H9 (cell line): ENCODE measurements at regions not wholly inside any gene's neighbourhood (a gene's known extent, or its start where the extent isn't known, plus 50 kb on each side); places are given as distances from the start of the nearest gene placed in this dataset.

Source experiments
- DNase-seq: peaks from one replicate; pipeline ENCODE4 v3.0.0-alpha.2; 2017
- H2AFZ ChIP-seq: one replicate; pipeline ENCODE4 v1.6.1; 2013; ENCODE audit warnings: mild to moderate bottlenecking, low read length, control low read depth, moderate library complexity
- H2AK5ac ChIP-seq: 2 replicates; pipeline ENCODE4 v1.6.1; 2013; ENCODE audit warnings: low read length, control low read depth, mixed read lengths; ENCODE audit not compliant: insufficient read length
- H2BK120ac ChIP-seq: one replicate; pipeline ENCODE4 v1.6.1; 2013; ENCODE audit warnings: low read depth, mild to moderate bottlenecking, low read length, control low read depth, inconsistent platforms; ENCODE audit not compliant: poor library complexity, severe bottlenecking
- H2BK12ac ChIP-seq: 2 replicates; pipeline ENCODE4 v1.6.1; 2013; ENCODE audit warnings: low read length, control low read depth, mixed read lengths, low read depth; ENCODE audit not compliant: insufficient read length
- H2BK15ac ChIP-seq: 2 replicates; pipeline ENCODE4 v1.6.1; 2013; ENCODE audit warnings: low read depth, low read length, control low read depth
- H2BK20ac ChIP-seq: one replicate; pipeline ENCODE4 v1.6.1; 2013; ENCODE audit warnings: low read depth, mild to moderate bottlenecking, low read length, control low read depth, inconsistent platforms; ENCODE audit not compliant: poor library complexity, severe bottlenecking
- H2BK5ac ChIP-seq: 2 replicates; pipeline ENCODE4 v1.6.1; 2013; ENCODE audit warnings: low read length, control low read depth, mixed read lengths; ENCODE audit not compliant: insufficient read length
- H3K14ac ChIP-seq: 2 replicates; pipeline ENCODE4 v1.6.1; 2013; ENCODE audit warnings: low read length, control low read depth; ENCODE audit not compliant: insufficient read depth
- H3K18ac ChIP-seq: 2 replicates; pipeline ENCODE4 v1.6.1; 2013; ENCODE audit warnings: low read depth, mild to moderate bottlenecking, mixed read lengths, low read length, control low read depth; ENCODE audit not compliant: insufficient read length
- H3K23ac ChIP-seq: 2 replicates; pipeline ENCODE4 v1.6.1; 2013; ENCODE audit warnings: low read length, control low read depth, mixed read lengths, low read depth; ENCODE audit not compliant: insufficient read length
- H3K23me2 ChIP-seq: 2 replicates; pipeline ENCODE4 v1.6.1; 2013; ENCODE audit warnings: low read depth, mild to moderate bottlenecking, mixed read lengths, low read length, control low read depth; ENCODE audit not compliant: insufficient read length, poor library complexity, severe bottlenecking
- H3K27ac ChIP-seq: 2 replicates; pipeline ENCODE4 v1.5.1; 2013; ENCODE audit warnings: low read length, control low read depth, mixed read lengths, low read depth; ENCODE audit not compliant: insufficient read length
- H3K27me3 ChIP-seq: 2 replicates; pipeline ENCODE4 v1.6.1; 2013; ENCODE audit warnings: low read length, control low read depth, inconsistent platforms; ENCODE audit not compliant: insufficient read depth
- H3K4ac ChIP-seq: 2 replicates; pipeline ENCODE4 v1.6.1; 2013; ENCODE audit warnings: low read depth, mild to moderate bottlenecking, control low read depth, inconsistent platforms, low read length, moderate library complexity
- H3K4me1 ChIP-seq: 2 replicates; pipeline ENCODE4 v1.6.1; 2013; ENCODE audit warnings: low read length, control low read depth, inconsistent platforms; ENCODE audit not compliant: insufficient read depth
- H3K4me2 ChIP-seq: 2 replicates; pipeline ENCODE4 v1.6.1; 2013; ENCODE audit warnings: low read length, control low read depth, mixed read lengths; ENCODE audit not compliant: insufficient read length, insufficient read depth
- H3K56ac ChIP-seq: 2 replicates; pipeline ENCODE4 v1.6.1; 2013; ENCODE audit warnings: low read depth, mild to moderate bottlenecking, mixed read lengths, low read length, control low read depth; ENCODE audit not compliant: insufficient read length
- H3K79me1 ChIP-seq: 2 replicates; pipeline ENCODE4 v1.6.1; 2013; ENCODE audit warnings: low read depth, mild to moderate bottlenecking, moderate library complexity, low read length, control low read depth, inconsistent platforms; ENCODE audit not compliant: insufficient read depth, poor library complexity, severe bottlenecking
- H3K79me2 ChIP-seq: 2 replicates; pipeline ENCODE4 v1.6.1; 2013; ENCODE audit warnings: low read length, control low read depth, inconsistent platforms; ENCODE audit not compliant: insufficient read depth
- H3K9ac ChIP-seq: 2 replicates; pipeline ENCODE4 v1.6.1; 2013; ENCODE audit warnings: low read length, control low read depth, mixed read lengths; ENCODE audit not compliant: insufficient read length; ENCODE audit errors: extremely low read depth
- H3K9me3 ChIP-seq: one replicate; pipeline ENCODE4 v1.6.1; 2013; ENCODE audit warnings: low read depth, low read length, inconsistent platforms; ENCODE audit not compliant: control insufficient read depth
- H3T11ph ChIP-seq: one replicate; pipeline ENCODE4 v1.6.1; 2013; ENCODE audit warnings: mild to moderate bottlenecking, low read length, control low read depth, inconsistent platforms
- H4K20me1 ChIP-seq: one replicate; pipeline ENCODE4 v1.6.1; 2013; ENCODE audit not compliant: control insufficient read depth, insufficient read length, insufficient read depth
- H4K5ac ChIP-seq: 2 replicates; pipeline ENCODE4 v1.6.1; 2013; ENCODE audit warnings: low read depth, mild to moderate bottlenecking, mixed read lengths, low read length, control low read depth; ENCODE audit not compliant: insufficient read length
- H4K8ac ChIP-seq: replicated peaks from 2 replicates; pipeline ENCODE4 v1.6.1; 2013; ENCODE audit warnings: low read length, control low read depth, mixed read lengths, low read depth; ENCODE audit not compliant: insufficient read length
- H4K91ac ChIP-seq: 2 replicates; pipeline ENCODE4 v1.6.1; 2013; ENCODE audit warnings: low read depth, mild to moderate bottlenecking, moderate library complexity, mixed read lengths, low read length, control low read depth; ENCODE audit not compliant: insufficient read length
- H3K27ac Mint-ChIP-seq, 3 experiments: 2 replicates in 2 of 3; 3 replicates in 1 of 3; pipeline ENCODE4 v1.8.0; 2020 to 2021; ENCODE audit warnings: mixed read lengths in 3 of 3, mild to moderate bottlenecking in 1 of 3, moderate library complexity in 1 of 3
- H3K27me3 Mint-ChIP-seq: 2 replicates; pipeline ENCODE4 v1.8.0; 2021; ENCODE audit warnings: low read depth, mild to moderate bottlenecking, moderate library complexity, mixed read lengths
- H3K36me3 Mint-ChIP-seq, 3 experiments: 2 replicates in 2 of 3; 3 replicates in 1 of 3; pipeline ENCODE4 v1.8.0; 2020 to 2021; ENCODE audit warnings: low read depth in 3 of 3, mixed read lengths in 3 of 3; ENCODE audit not compliant: insufficient read depth in 1 of 3
- H3K4me1 Mint-ChIP-seq, 2 experiments: 2 replicates each; pipeline ENCODE4 v1.8.0; 2020; ENCODE audit warnings: mixed read lengths in 2 of 2
- H3K4me3 Mint-ChIP-seq, 2 experiments: 2 replicates in 1 of 2; 3 replicates in 1 of 2; pipeline ENCODE4 v1.8.0; 2020 to 2021; ENCODE audit warnings: mild to moderate bottlenecking in 2 of 2, mixed read lengths in 2 of 2, moderate library complexity in 1 of 2
- H3K9me3 Mint-ChIP-seq, 2 experiments: 2 replicates in 1 of 2; 3 replicates in 1 of 2; pipeline ENCODE4 v1.8.0; 2020; ENCODE audit warnings: mild to moderate bottlenecking in 2 of 2, mixed read lengths in 2 of 2, moderate library complexity in 1 of 2
- WGBS: extraction: QIAGEN DNeasy Blood & Tissue Kit; methylation state at CpG from one replicate; pipeline ENCODE4 v1.1.7; 2013; ENCODE audit warnings: missing lambda C conversion rate, low lambda C conversion rate, mixed read lengths; ENCODE audit not compliant: insufficient read length; ENCODE audit errors: extremely low coverage; 5-methylcytosine and 5-hydroxymethylcytosine counted together
- TF ChIP-seq, protein P1 (sequence below): fragments of 200-600 bp; sonication (generic); conservative IDR thresholded peaks from 3 replicates; pipeline ENCODE4 v1.8.0; 2021; ENCODE audit warnings: antibody characterized with exemption, mild to moderate bottlenecking

DNA sequence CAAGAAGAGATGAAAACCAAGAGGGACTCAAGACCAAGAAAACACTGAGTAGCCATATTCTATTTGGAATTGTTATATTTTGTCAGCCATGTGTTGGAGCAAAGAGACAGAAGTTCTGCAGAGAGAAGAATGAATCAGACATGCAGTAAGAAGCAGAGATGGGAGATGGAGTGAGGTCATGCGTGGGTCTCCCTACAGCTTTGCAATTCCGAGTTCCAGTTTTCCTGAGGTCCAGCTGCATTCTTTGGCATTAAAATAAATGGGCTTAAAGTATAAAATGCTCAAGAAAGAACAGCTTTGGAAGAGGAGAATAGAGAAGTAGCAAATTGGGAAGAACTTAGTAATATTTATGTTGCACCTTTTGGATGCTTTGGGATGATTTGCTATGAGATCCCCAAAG, 361.6 kb downstream of the NPR3 start:
- Histone ChIP-seq H3K4ac (no peak overlapping the region), H2BK12ac (no peak overlapping the region), H4K8ac (no peak overlapping the region), H4K5ac (no peak overlapping the region), H3K18ac (no peak overlapping the region), H3K4me2 (no peak overlapping the region), H4K91ac (no peak overlapping the region), H4K20me1 (no peaks in the 10 kb centered on the region), H3K79me1 (no peaks in the 10 kb centered on the region), H3K14ac (no peak overlapping the region), H3K79me2 (no peaks in the 10 kb centered on the region), H2BK5ac (no peak overlapping the region), H3K27me3 (no peaks in the 10 kb centered on the region), H3K9ac (no peak overlapping the region), H3K27ac (no peak overlapping the region), H2AK5ac (no peak overlapping the region), H3K23me2 (no peaks in the 10 kb centered on the region), H3K9me3 (no peaks in the 10 kb centered on the region), H2AFZ (no peak overlapping the region), H2BK120ac (no peak overlapping the region), H2BK15ac (no peak overlapping the region), H3T11ph (no peak overlapping the region), H3K4me1 (no peaks in the 10 kb centered on the region), H3K23ac (no peak overlapping the region), H3K56ac (no peak overlapping the region), H2BK20ac (no peak overlapping the region)
- Mint-ChIP-seq H3K27me3 (no peaks in the 10 kb centered on the region), H3K9me3 (peaks cover 0 to 7% of the 10 kb centered on the region in 2 experiments; a peak in 3 of 5 replicates), H3K36me3 (0 out of 7 replicates have a peak, but pooled peaks cover 0 to 4% (median 0%) of the 10 kb centered on the region in 3 experiments), H3K4me3 (no peak overlapping the region), H3K4me1 (peaks cover 0 to 8% of the 10 kb centered on the region in 2 experiments; a peak in 1 of 4 replicates), H3K27ac (no peak overlapping the region)
- DNase-seq: no peak
- TF ChIP-seq, protein P1, sequence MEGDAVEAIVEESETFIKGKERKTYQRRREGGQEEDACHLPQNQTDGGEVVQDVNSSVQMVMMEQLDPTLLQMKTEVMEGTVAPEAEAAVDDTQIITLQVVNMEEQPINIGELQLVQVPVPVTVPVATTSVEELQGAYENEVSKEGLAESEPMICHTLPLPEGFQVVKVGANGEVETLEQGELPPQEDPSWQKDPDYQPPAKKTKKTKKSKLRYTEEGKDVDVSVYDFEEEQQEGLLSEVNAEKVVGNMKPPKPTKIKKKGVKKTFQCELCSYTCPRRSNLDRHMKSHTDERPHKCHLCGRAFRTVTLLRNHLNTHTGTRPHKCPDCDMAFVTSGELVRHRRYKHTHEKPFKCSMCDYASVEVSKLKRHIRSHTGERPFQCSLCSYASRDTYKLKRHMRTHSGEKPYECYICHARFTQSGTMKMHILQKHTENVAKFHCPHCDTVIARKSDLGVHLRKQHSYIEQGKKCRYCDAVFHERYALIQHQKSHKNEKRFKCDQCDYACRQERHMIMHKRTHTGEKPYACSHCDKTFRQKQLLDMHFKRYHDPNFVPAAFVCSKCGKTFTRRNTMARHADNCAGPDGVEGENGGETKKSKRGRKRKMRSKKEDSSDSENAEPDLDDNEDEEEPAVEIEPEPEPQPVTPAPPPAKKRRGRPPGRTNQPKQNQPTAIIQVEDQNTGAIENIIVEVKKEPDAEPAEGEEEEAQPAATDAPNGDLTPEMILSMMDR: no peak
- no CpG with 5 or more reads among the region's 2 CpGs for WGBS
